Loucy (cell line): ENCODE measurements at regions not wholly inside any gene's neighbourhood (a gene's known extent, or its start where the extent isn't known, plus 50 kb on each side); places are given as distances from the start of the nearest gene placed in this dataset.

Experiments
- H2AFZ ChIP-seq: fragments of 200-600 bp; sonication (generic); 2 replicates; pipeline ENCODE4 v1.6.0; 2016; ENCODE audit warnings: antibody characterized with exemption, mild to moderate bottlenecking, low read length, moderate library complexity
- H3F3A ChIP-seq: fragments of 200-600 bp; 2 replicates; pipeline ENCODE4 v1.6.0; 2016; ENCODE audit warnings: antibody characterized with exemption, low read depth, mild to moderate bottlenecking
- H3K27me3 ChIP-seq: fragments of 200-600 bp; sonication (generic); 2 replicates; pipeline ENCODE4 v1.6.1; 2014; ENCODE audit warnings: low read length, mild to moderate bottlenecking; ENCODE audit not compliant: insufficient read depth, poor library complexity, severe bottlenecking
- H3K36me3 ChIP-seq: fragments of 200-600 bp; sonication (generic); 2 replicates; pipeline ENCODE4 v1.6.1; 2016; ENCODE audit warnings: low read length; ENCODE audit not compliant: insufficient read depth
- H3K4me1 ChIP-seq: fragments of 200-600 bp; sonication (generic); 2 replicates; pipeline ENCODE4 v1.5.1; 2014; ENCODE audit warnings: low read length, mild to moderate bottlenecking; ENCODE audit not compliant: insufficient read depth, poor library complexity, severe bottlenecking
- H3K4me2 ChIP-seq: fragments of 200-600 bp; sonication (generic); 2 replicates; pipeline ENCODE4 v1.6.0; 2014; ENCODE audit warnings: antibody characterized with exemption, low read length, low read depth, mild to moderate bottlenecking; ENCODE audit not compliant: poor library complexity, severe bottlenecking
- H3K4me3 ChIP-seq: fragments of 200-600 bp; sonication (generic); 2 replicates; pipeline ENCODE4 v1.5.1; 2014; ENCODE audit warnings: low read length, mild to moderate bottlenecking, mixed read lengths; ENCODE audit not compliant: poor library complexity, severe bottlenecking
- H3K79me2 ChIP-seq: fragments of 200-600 bp; sonication (generic); 2 replicates; pipeline ENCODE4 v1.6.1; 2014; ENCODE audit warnings: low read length; ENCODE audit not compliant: insufficient read depth
- H3K9ac ChIP-seq: fragments of 200-600 bp; sonication (generic); 2 replicates; pipeline ENCODE4 v1.6.0; 2014; ENCODE audit warnings: mild to moderate bottlenecking, low read depth, low read length, moderate library complexity; ENCODE audit not compliant: poor library complexity, severe bottlenecking
- H3K9me2 ChIP-seq: fragments of 200-600 bp; sonication (generic); replicated peaks from 2 replicates; pipeline ENCODE4 v1.6.1; 2016; ENCODE audit warnings: low read depth, low read length, mixed read lengths
- H3K9me3 ChIP-seq: fragments of 200-600 bp; sonication (generic); 2 replicates; pipeline ENCODE4 v1.6.1; 2014; ENCODE audit warnings: mild to moderate bottlenecking, antibody characterized with exemption, low read length, low read depth; ENCODE audit not compliant: insufficient read depth
- H4K20me1 ChIP-seq: fragments of 200-600 bp; sonication (generic); 2 replicates; pipeline ENCODE4 v1.6.0; 2014; ENCODE audit warnings: antibody characterized with exemption, low read length, mild to moderate bottlenecking; ENCODE audit not compliant: insufficient read depth, poor library complexity, severe bottlenecking
- CTCF ChIP-seq: fragments of 200-600 bp; sonication (generic); conservative IDR thresholded peaks from 2 replicates; pipeline ENCODE4 v1.5.1; 2014; ENCODE audit warnings: mild to moderate bottlenecking, antibody characterized with exemption, low read length
- EZH2phosphoT487 ChIP-seq: fragments of 200-600 bp; IDR thresholded peaks from 2 replicates; pipeline ENCODE4 v1.6.1; 2018; ENCODE audit warnings: antibody characterized with exemption, mild to moderate bottlenecking, moderate library complexity, borderline replicate concordance

GRCh38 chr11:114989536-114989935 is 311.2 kb downstream of the NXPE2 start:
- Histone ChIP-seq H3K9me2 (no peaks in the 10 kb centered on the region), H2AFZ (no peak overlapping the region), H3K36me3 (no peaks in the 10 kb centered on the region), H3K4me2 (no peak overlapping the region), H3K27me3 (no peaks in the 10 kb centered on the region), H3K4me3 (no peak overlapping the region), H3F3A (no peaks in the 10 kb centered on the region), H3K79me2 (no peaks in the 10 kb centered on the region), H3K9me3 (no peaks in the 10 kb centered on the region), H3K4me1 (no peaks in the 10 kb centered on the region), H3K9ac (no peak overlapping the region), H4K20me1 (no peaks in the 10 kb centered on the region)
- no peak for TF ChIP-seq CTCF
- TF ChIP-seq EZH2phosphoT487, result no peak

- no peak for TF ChIP-seq CTCF
- no peak for TF ChIP-seq EZH2phosphoT487
- no peak overlapping the region for H3K9ac ChIP-seq
These were observed 327.3 kb downstream of the NXPE2 start for GRCh38 chr11:115005663-115006062.

GRCh38 chr11:115007851-115008250 is 329.5 kb downstream of the NXPE2 start:
- H4K20me1 ChIP-seq, result no peaks in the 10 kb centered on the region
- no peaks in the 10 kb centered on the region for H3K27me3 ChIP-seq
- H3K4me3 ChIP-seq, result no peak overlapping the region
- H3F3A ChIP-seq, result no peaks in the 10 kb centered on the region
- no peaks in the 10 kb centered on the region for H3K4me1 ChIP-seq
- H3K9me3 ChIP-seq, result no peaks in the 10 kb centered on the region
- H3K9ac ChIP-seq, result no peak overlapping the region
- no peaks in the 10 kb centered on the region for H3K79me2 ChIP-seq
- H2AFZ ChIP-seq, result no peak overlapping the region
- TF ChIP-seq CTCF (no peak), EZH2phosphoT487 (no peak)
- H3K4me2 ChIP-seq, result no peak overlapping the region
- H3K9me2 ChIP-seq, result no peaks in the 10 kb centered on the region
- no peaks in the 10 kb centered on the region for H3K36me3 ChIP-seq

More at GRCh38 chr11:115005663-115006062, 327.3 kb downstream of the NXPE2 start:
- Histone ChIP-seq H3K4me2 (no peak overlapping the region), H4K20me1 (no peaks in the 10 kb centered on the region), H3F3A (no peaks in the 10 kb centered on the region), H3K9me2 (no peaks in the 10 kb centered on the region), H3K27me3 (no peaks in the 10 kb centered on the region), H3K4me1 (no peaks in the 10 kb centered on the region), H3K4me3 (no peak overlapping the region), H2AFZ (no peak overlapping the region), H3K79me2 (no peaks in the 10 kb centered on the region), H3K36me3 (no peaks in the 10 kb centered on the region), H3K9me3 (no peaks in the 10 kb centered on the region)
